H1 (cell line): ENCODE measurements at regions not wholly inside any gene's neighbourhood (a gene's known extent, or its start where the extent isn't known, plus 50 kb on each side); places are given as distances from the start of the nearest gene placed in this dataset.

Source experiments
- CTCF ChIA-PET: fragments of 300-600 bp; sonication (Branson Sonifier 250); formaldehyde crosslinking; loops from one replicate; lab custom pipeline; 2021; ENCODE audit not compliant: partially characterized antibody; lab: Charles Lee
- POLR2A ChIA-PET: fragments of 300-600 bp; sonication (Branson Sonifier 250); formaldehyde crosslinking; loops from one replicate; lab custom pipeline; 2021; ENCODE audit warnings: inconsistent platforms; ENCODE audit not compliant: partially characterized antibody; lab: Charles Lee
- DNase-seq, 2 experiments: peaks; one replicate each; pipeline versions ENCODE4 v3.0.0 to v3.0.0-alpha.2; 2010 to 2022; ENCODE audit warnings: low spot score in 2 of 2, low read depth in 1 of 2, mixed read lengths in 1 of 2
- FAIRE-seq: peaks from 2 replicates; lab custom pipeline; 2011; peaks lifted over from hg19 to GRCh38; lab: Jason Lieb, UNC
- H2AFZ ChIP-seq: 2 replicates; pipeline ENCODE4 v1.8.1; 2012; ENCODE audit warnings: low read length, inconsistent platforms
- H2AK5ac ChIP-seq: 2 replicates; pipeline ENCODE4 v1.6.1; 2013; ENCODE audit warnings: low read depth, low read length
- H2BK120ac ChIP-seq: replicated peaks from 2 replicates; pipeline ENCODE3; 2013; ENCODE audit warnings: low read depth, low read length, inconsistent platforms
- H2BK12ac ChIP-seq: 2 replicates; pipeline ENCODE4 v1.6.1; 2013; ENCODE audit warnings: low read depth, low read length
- H2BK15ac ChIP-seq: 2 replicates; pipeline ENCODE4 v1.6.1; 2013; ENCODE audit warnings: low read length
- H2BK20ac ChIP-seq: 2 replicates; pipeline ENCODE4 v1.6.1; 2013; ENCODE audit warnings: low read length
- H2BK5ac ChIP-seq: 2 replicates; pipeline ENCODE4 v1.6.1; 2013; ENCODE audit warnings: low read depth, low read length
- H3K14ac ChIP-seq: 2 replicates; pipeline ENCODE4 v1.6.1; 2013; ENCODE audit warnings: inconsistent platforms; ENCODE audit not compliant: insufficient read length
- H3K18ac ChIP-seq: 2 replicates; pipeline ENCODE4 v1.6.1; 2013; ENCODE audit warnings: low read length; ENCODE audit errors: extremely low read depth
- H3K23ac ChIP-seq: 2 replicates; pipeline ENCODE4 v1.6.1; 2013; ENCODE audit warnings: inconsistent platforms; ENCODE audit not compliant: insufficient read length
- H3K23me2 ChIP-seq: 2 replicates; pipeline ENCODE4 v1.6.1; 2013; ENCODE audit warnings: low read depth, low read length
- H3K27ac ChIP-seq: 2 replicates; pipeline ENCODE4 v1.6.1; 2011; ENCODE audit warnings: low read depth, low read length, inconsistent platforms
- H3K27me3 ChIP-seq, 4 experiments: replicated peaks in 1 of 4; 1 replicate in 1 of 4; 2 replicates in 3 of 4; pipeline versions ENCODE4 v1.6.1 to v1.8.1; 2011 to 2013; ENCODE audit warnings: low read length in 3 of 4, mild to moderate bottlenecking in 3 of 4, inconsistent platforms in 2 of 4, mixed read lengths in 2 of 4, moderate library complexity in 1 of 4; ENCODE audit not compliant: control insufficient read depth in 3 of 4, insufficient read depth in 3 of 4; ENCODE audit errors: extremely low read depth in 1 of 4
- H3K36me3 ChIP-seq, 4 experiments: 2 replicates each; pipeline versions ENCODE4 v1.6.1 to v1.8.1; 2011 to 2013; ENCODE audit warnings: mild to moderate bottlenecking in 4 of 4, low read length in 3 of 4, moderate library complexity in 2 of 4, control low read depth in 1 of 4, inconsistent platforms in 1 of 4; ENCODE audit not compliant: insufficient read depth in 4 of 4, control insufficient read depth in 2 of 4
- H3K4ac ChIP-seq: replicated peaks from 2 replicates; pipeline ENCODE3; 2013; ENCODE audit warnings: low read length, low read depth, mixed read lengths, inconsistent platforms; ENCODE audit not compliant: insufficient read length
- H3K4me1 ChIP-seq, 4 experiments: replicated peaks in 1 of 4; 1 replicate in 1 of 4; 2 replicates in 3 of 4; pipeline versions ENCODE4 v1.6.1 to v1.8.1; 2011 to 2013; ENCODE audit warnings: low read length in 3 of 4, inconsistent platforms in 2 of 4, mixed read lengths in 1 of 4; ENCODE audit not compliant: insufficient read depth in 4 of 4, control insufficient read depth in 3 of 4
- H3K4me2 ChIP-seq, 2 experiments: 2 replicates each; pipeline versions ENCODE4 v1.6.1 to v1.8.1; 2011 to 2013; ENCODE audit warnings: low read depth in 2 of 2, low read length in 2 of 2, control low read depth in 1 of 2, inconsistent platforms in 1 of 2, mild to moderate bottlenecking in 1 of 2; ENCODE audit not compliant: insufficient read depth in 1 of 2
- H3K4me3 ChIP-seq, 4 experiments: fragments of 200-600, 300-600 bp in 1 of 4; sonication (generic), shearing (Covaris generic), sonication (Bioruptor Twin) in 1 of 4; 2 replicates each; pipeline versions ENCODE4 v1.5.1 to v1.8.1; 2011 to 2016; ENCODE audit warnings: low read length in 4 of 4, low read depth in 3 of 4, control low read depth in 2 of 4, inconsistent platforms in 2 of 4, mild to moderate bottlenecking in 2 of 4, mixed read lengths in 1 of 4, moderate library complexity in 1 of 4; ENCODE audit not compliant: insufficient read depth in 2 of 4; ENCODE audit errors: extremely low read depth in 1 of 4
- H3K56ac ChIP-seq: replicated peaks from 2 replicates; pipeline ENCODE3; 2013; ENCODE audit warnings: low read depth, mild to moderate bottlenecking, mixed read lengths, low read length, inconsistent platforms; ENCODE audit not compliant: insufficient read length
- H3K79me1 ChIP-seq: 2 replicates; pipeline ENCODE4 v1.6.1; 2013; ENCODE audit warnings: low read depth, low read length, control low read depth
- H3K79me2 ChIP-seq, 2 experiments: 2 replicates each; pipeline versions ENCODE4 v1.6.1 to v1.8.1; 2012 to 2013; ENCODE audit warnings: low read length in 2 of 2, mild to moderate bottlenecking in 2 of 2, inconsistent platforms in 1 of 2; ENCODE audit not compliant: insufficient read depth in 2 of 2, control insufficient read depth in 1 of 2
- H3K9ac ChIP-seq, 4 experiments: replicated peaks in 1 of 4; 1 replicate in 1 of 4; 2 replicates in 3 of 4; pipeline versions ENCODE4 v1.6.1 to v1.8.1; 2011 to 2013; ENCODE audit warnings: low read depth in 3 of 4, low read length in 3 of 4, control low read depth in 2 of 4, mild to moderate bottlenecking in 2 of 4, moderate library complexity in 2 of 4, inconsistent platforms in 1 of 4; ENCODE audit errors: extremely low read depth in 1 of 4
- H3K9me3 ChIP-seq, 2 experiments: 2 replicates each; pipeline versions ENCODE4 v1.6.1 to v1.8.1; 2012 to 2013; ENCODE audit warnings: mild to moderate bottlenecking in 2 of 2, moderate library complexity in 2 of 2, control low read depth in 1 of 2, inconsistent platforms in 1 of 2, low read depth in 1 of 2, low read length in 1 of 2, mixed read lengths in 1 of 2; ENCODE audit not compliant: insufficient read depth in 2 of 2
- H4K20me1 ChIP-seq, 2 experiments: replicated peaks in 1 of 2; 2 replicates each; pipeline versions ENCODE3 to v1.8.1; 2011 to 2013; ENCODE audit warnings: inconsistent platforms in 2 of 2, low read length in 2 of 2, mild to moderate bottlenecking in 1 of 2; ENCODE audit not compliant: insufficient read depth in 2 of 2, control insufficient read depth in 1 of 2
- H4K5ac ChIP-seq: 2 replicates; pipeline ENCODE4 v1.6.1; 2013; ENCODE audit warnings: low read length, low read depth, mixed read lengths, inconsistent platforms; ENCODE audit not compliant: insufficient read length
- H4K8ac ChIP-seq: 2 replicates; pipeline ENCODE4 v1.8.0; 2013; ENCODE audit warnings: mild to moderate bottlenecking, moderate library complexity, low read length, inconsistent platforms; ENCODE audit not compliant: insufficient read depth; ENCODE audit errors: extremely low read depth
- H4K91ac ChIP-seq: replicated peaks from 2 replicates; pipeline ENCODE3; 2013; ENCODE audit warnings: low read length, mixed read lengths, inconsistent platforms; ENCODE audit not compliant: insufficient read length
- FOSL1 ChIP-seq: IDR thresholded peaks from 2 replicates; pipeline ENCODE4 v1.6.1; 2011; ENCODE audit warnings: mild to moderate bottlenecking, low read depth, low read length, moderate library complexity; ENCODE audit not compliant: insufficient read depth
- KDM4A ChIP-seq: IDR thresholded peaks from one replicate; pipeline ENCODE4 v1.7.1; 2012; ENCODE audit warnings: low read depth, mild to moderate bottlenecking, moderate library complexity, low read length, inconsistent platforms; ENCODE audit not compliant: severe bottlenecking
- NANOG ChIP-seq: IDR thresholded peaks from 2 replicates; pipeline ENCODE4 v1.6.1; 2011; ENCODE audit warnings: low read length, low read depth, mild to moderate bottlenecking, inconsistent platforms; ENCODE audit not compliant: insufficient read depth, poor library complexity, severe bottlenecking
- SIN3A ChIP-seq, 2 experiments: IDR thresholded peaks in 1 of 2; conservative IDR thresholded peaks in 1 of 2; 2 replicates each; pipeline ENCODE4 v1.6.1; 2011 to 2012; ENCODE audit warnings: low read length in 2 of 2, improper control_type of control experiment in 1 of 2, low read depth in 1 of 2, mild to moderate bottlenecking in 1 of 2
- TAF7 ChIP-seq: optimal IDR thresholded peaks from 2 replicates; pipeline ENCODE3; 2011; ENCODE audit warnings: low read depth, mild to moderate bottlenecking, inconsistent platforms, low read length, moderate library complexity, borderline replicate concordance
- WGBS, 2 experiments: shearing (Covaris generic) in 1 of 2; methylation state at CpG; one replicate each; pipeline versions ENCODE4 v1.1.6 to v1.1.7; 2013 to 2015; ENCODE audit warnings: low lambda C conversion rate in 2 of 2, mixed read lengths in 2 of 2, inconsistent platforms in 1 of 2, low coverage in 1 of 2, missing lambda C conversion rate in 1 of 2; ENCODE audit not compliant: insufficient replicate concordance in 2 of 2, insufficient coverage in 1 of 2, insufficient read length in 1 of 2; ENCODE audit errors: extremely low coverage in 1 of 2, missing lambda C conversion rate in 1 of 2; 5-methylcytosine and 5-hydroxymethylcytosine counted together

DNA sequence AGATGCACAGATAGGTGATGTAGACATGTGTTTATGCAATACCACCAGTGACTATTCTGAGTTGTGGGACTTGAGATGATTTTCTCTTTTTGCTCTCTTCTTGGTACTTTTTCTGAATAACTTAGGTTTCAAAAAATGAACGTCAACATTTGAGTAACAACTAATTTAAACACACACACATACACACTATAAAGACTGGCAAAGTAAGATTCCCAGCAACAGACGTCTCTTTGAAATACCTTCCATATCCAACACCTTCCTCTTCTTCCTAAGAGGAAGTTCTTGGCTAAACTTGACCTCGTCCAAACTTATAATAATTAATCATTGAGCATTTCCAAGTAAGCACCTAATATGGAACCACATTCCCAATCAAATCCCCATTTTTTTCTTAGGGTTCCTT lies 81.6 kb upstream of the RGPD4 start:
- Histone ChIP-seq H2BK5ac (no peak overlapping the region), H2BK15ac (no peak overlapping the region), H3K79me1 (no peaks in the 10 kb centered on the region), H3K9ac (no peak overlapping the region), H4K8ac (no peak overlapping the region), H3K36me3 (no peaks in the 10 kb centered on the region), H3K27me3 (no peaks in the 10 kb centered on the region), H2AFZ (no peak overlapping the region), H2AK5ac (no peak overlapping the region), H3K23me2 (no peaks in the 10 kb centered on the region), H4K91ac (no peak overlapping the region), H4K5ac (no peak overlapping the region), H3K27ac (no peak overlapping the region), H3K79me2 (no peaks in the 10 kb centered on the region), H3K4ac (no peak overlapping the region), H4K20me1 (no peaks in the 10 kb centered on the region), H2BK20ac (no peak overlapping the region), H2BK12ac (no peak overlapping the region), H2BK120ac (no peak overlapping the region), H3K23ac (no peak overlapping the region), H3K9me3 (no peaks in the 10 kb centered on the region; a peak in 1 of 4 replicates), H3K56ac (no peak overlapping the region), H3K14ac (no peak overlapping the region), H3K4me2 (no peak overlapping the region), H3K4me1 (no peaks in the 10 kb centered on the region), H3K18ac (no peak overlapping the region), H3K4me3 (no peak overlapping the region)
- FAIRE-seq (no peak), DNase-seq (no peak)
- 97% methylated on average over 3 of the region's 3 CpGs; no CpG with 5 or more reads in 1 of the 2 experiments for WGBS, 2 experiments
- TF ChIP-seq FOSL1 (no peak), TAF7 (no peak), NANOG (no peak), SIN3A (conservative IDR thresholded peaks at IDR 0.05 in 1 of 2, IDR thresholded peaks at IDR 0.05 in 1 of 2; ENCODE audit: low read depth in 1 of 2, low read length in 2 of 2) (no peak), KDM4A (no peak)
- CTCF ChIA-PET = no interaction called here
- POLR2A ChIA-PET = no interaction called here
